ENCODE measurements at regions not wholly inside any gene's neighbourhood (a gene's known extent, or its start where the extent isn't known, plus 50 kb on each side); places are given as distances from the start of the nearest gene placed in this dataset.
"Not testable (repeated sequence)": the region's sequence is repeated elsewhere in the genome, so short reads cannot be mapped to it uniquely, and the experiment has no call there.

DNA sequence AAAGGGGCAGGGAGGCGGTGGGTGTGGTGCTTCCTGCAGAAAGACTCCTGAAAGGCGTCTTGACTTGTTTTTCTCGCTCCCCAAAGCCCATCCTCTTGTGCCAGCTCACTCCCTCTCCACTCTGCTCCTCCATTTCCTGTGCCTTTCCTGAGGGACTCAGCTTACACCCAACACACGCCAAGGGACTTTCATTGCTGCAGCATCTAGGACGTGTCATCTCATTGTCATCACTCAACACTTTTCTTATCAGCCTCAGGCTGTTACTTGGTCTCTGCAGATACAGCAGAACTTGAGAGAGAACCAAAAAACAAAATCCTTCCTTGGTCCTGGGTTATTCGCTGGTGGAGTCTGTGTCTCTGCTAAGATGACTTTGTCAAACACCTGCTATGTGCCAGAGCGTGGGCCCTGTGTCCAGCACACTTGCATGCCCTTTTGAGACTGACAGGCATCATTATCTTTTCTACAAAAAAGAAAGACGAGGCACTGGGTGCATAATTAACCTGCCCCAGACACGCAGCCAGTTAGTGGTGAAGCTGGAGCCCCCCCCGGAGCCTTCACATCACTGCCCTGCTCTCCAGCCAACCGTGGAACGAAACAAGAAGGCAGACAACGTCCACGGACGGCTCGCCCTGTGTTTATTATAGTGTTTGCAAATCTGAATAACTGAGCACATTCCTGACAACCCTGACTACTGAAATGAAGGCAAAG lies 261.7 kb upstream of the HDAC4 start:
- intact Hi-C loops (cut with micrococcal nuclease): no loop called here
- H3K4me3 Mint-ChIP-seq: no peak overlapping the region
- H3K9me3 Mint-ChIP-seq: no peaks in the 10 kb centered on the region
- H3K36me3 Mint-ChIP-seq (ENCODE audit: low read depth): no peaks in the 10 kb centered on the region
- H3K27me3 Mint-ChIP-seq: peaks cover 28% of the 10 kb centered on the region
- no peak overlapping the region for H3K27ac Mint-ChIP-seq
- H3K4me1 Mint-ChIP-seq (ENCODE audit: low read depth): peaks cover 34% of the 10 kb centered on the region

DNA sequence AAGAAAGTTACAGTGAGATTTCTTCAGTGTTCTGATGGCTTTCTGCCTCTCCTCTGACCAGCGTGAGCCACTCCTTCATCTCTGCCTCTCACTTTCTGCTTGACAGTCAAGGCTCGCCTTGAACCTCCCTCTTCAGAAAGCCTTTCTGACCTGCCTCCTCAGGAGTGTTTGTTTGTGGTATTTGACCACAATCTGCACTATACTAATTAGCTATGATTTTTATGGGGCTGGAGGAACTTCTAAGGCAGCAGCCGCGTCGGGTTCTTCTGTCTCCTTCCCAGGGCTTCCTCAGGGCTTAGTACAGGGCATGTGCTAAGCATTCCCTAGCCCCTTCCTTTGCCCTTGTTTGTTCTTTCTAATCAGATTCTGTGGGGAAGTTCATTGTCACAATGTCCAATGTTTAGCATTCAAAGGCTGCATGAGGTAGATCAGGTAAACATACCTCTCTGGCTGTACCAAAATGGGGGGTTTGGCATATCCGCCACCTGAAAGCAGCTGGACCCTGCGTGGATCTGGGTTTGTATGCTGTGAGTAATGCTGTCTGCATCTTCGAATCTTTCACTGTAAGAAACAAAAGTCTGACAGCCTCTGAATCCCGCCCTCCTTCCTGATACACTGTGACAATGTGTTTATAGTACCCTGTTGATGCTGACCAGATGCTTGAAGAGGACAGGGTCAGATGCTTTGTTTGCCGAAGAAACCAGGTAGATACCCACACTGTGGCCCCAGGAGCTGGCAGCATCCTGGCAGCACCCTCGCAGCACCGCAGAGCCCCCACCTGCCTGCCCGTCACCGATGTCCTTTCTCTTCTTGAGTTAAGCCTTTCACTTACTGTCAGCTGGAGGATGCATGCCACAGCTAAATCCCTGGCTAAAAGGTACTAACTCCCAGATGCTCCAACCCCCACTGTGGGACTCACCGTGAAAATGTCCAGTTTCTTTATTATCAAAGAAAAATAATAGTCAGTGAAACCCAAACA lies 260.8 kb upstream of the HDAC4 start:
- Mint-ChIP-seq H3K4me3 (no peak overlapping the region), H3K27ac (no peak overlapping the region), H3K36me3 (ENCODE audit: low read depth) (no peaks in the 10 kb centered on the region), H3K4me1 (ENCODE audit: low read depth) (peaks cover 36% of the 10 kb centered on the region), H3K9me3 (no peaks in the 10 kb centered on the region), H3K27me3 (peaks cover 24% of the 10 kb centered on the region)
- intact Hi-C loops (cut with micrococcal nuclease): no loop called here

DNA sequence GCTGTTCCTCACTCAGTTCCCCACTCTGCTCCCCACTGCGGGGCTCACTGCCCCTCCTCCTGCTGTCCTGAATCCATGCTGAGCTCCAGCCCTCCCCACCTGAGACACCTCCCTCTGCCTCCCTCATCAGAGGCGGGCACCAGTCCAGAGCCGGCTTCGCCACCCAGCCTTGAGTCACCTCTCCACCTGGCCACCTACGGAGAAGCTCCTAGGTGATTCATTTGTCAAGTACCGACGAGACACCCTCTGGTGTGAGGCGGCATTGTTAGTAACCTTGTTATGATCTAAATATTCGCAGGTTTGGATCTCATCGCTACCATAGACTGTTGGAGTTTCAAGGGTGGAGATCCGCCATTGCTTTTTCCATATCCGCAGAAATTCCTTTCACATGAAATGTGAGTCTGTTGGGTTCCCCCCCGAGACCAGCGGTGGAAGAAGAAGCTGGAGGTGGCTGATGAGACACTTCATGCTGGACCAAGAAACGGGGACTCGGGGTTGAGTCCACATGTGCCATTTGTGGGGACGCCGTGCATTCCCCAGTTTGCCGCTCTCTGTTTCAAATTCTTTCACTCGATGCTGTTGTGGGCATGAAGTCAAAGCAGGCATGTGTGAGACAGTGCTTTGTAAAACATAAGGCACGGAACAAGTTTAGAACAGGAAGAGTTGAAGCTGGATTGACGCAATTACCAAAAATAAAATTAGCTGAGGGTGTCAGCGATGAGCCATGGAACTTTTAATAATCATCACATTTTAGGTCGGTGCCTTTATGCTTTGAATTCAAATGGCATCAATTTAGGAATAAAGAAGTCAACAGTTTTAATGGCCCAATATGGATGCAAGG lies 259.8 kb upstream of the HDAC4 start:
- H3K4me3 Mint-ChIP-seq: no peak overlapping the region
- peaks cover 23% of the 10 kb centered on the region for H3K27me3 Mint-ChIP-seq
- intact Hi-C loops (cut with micrococcal nuclease): no loop called here
- H3K4me1 Mint-ChIP-seq (ENCODE audit: low read depth): peaks cover 43% of the 10 kb centered on the region
- no peak overlapping the region for H3K27ac Mint-ChIP-seq
- H3K9me3 Mint-ChIP-seq: no peaks in the 10 kb centered on the region
- no peaks in the 10 kb centered on the region for H3K36me3 Mint-ChIP-seq (ENCODE audit: low read depth)

DNA sequence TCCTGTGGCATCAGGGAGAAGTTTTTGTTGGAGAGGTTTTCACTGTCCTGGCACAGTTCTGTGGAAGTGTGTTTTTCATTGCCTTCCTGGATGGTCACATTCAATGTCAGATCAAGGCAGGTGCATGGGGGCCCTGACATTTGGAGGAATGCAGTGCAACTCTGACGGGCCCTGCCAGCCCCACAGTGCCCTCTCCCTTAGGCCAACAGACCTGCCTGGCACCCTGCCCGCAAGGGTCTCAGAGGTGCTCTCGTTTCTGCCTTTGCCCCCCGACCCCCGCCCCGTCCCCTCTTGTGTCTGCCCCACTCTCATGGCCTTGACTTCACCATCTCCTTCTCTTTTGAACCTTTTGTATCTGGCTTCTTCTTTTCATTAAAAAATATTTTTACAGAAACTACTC lies 257.2 kb upstream of the HDAC4 start:
- no peak overlapping the region for H3K27ac Mint-ChIP-seq
- peaks cover 43% of the 10 kb centered on the region for H3K4me1 Mint-ChIP-seq (ENCODE audit: low read depth)
- intact Hi-C loops (cut with micrococcal nuclease): no loop called here
- H3K36me3 Mint-ChIP-seq (ENCODE audit: low read depth): no peaks in the 10 kb centered on the region
- no peak overlapping the region for H3K4me3 Mint-ChIP-seq
- no peaks in the 10 kb centered on the region for H3K9me3 Mint-ChIP-seq
- peaks cover 22% of the 10 kb centered on the region for H3K27me3 Mint-ChIP-seq

DNA sequence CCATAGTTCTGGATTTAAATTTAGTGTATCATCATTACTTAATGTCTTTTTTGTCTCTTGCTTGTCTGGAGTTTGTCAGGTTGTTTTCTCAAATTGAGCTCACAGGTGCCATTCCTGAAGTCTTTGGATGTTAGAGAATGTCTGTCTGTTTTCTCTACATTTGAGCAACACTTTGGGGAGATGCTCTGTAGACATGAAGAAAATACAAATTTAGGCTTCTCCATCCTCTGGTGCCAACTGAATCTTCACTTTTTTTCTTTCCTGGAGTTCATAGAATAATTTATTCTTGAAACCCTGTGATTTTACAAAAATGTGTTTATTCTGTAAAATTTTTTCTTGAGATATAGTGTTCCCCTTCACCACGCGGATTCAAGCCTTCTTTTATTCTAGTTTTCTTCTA lies 256.4 kb upstream of the HDAC4 start:
- no peaks in the 10 kb centered on the region for H3K9me3 Mint-ChIP-seq
- intact Hi-C loops (cut with micrococcal nuclease): no loop called here
- peaks cover 15% of the 10 kb centered on the region for H3K27me3 Mint-ChIP-seq
- no peak overlapping the region for H3K27ac Mint-ChIP-seq
- peaks cover 43% of the 10 kb centered on the region for H3K4me1 Mint-ChIP-seq (ENCODE audit: low read depth)
- H3K36me3 Mint-ChIP-seq (ENCODE audit: low read depth): no peaks in the 10 kb centered on the region
- no peak overlapping the region for H3K4me3 Mint-ChIP-seq

DNA sequence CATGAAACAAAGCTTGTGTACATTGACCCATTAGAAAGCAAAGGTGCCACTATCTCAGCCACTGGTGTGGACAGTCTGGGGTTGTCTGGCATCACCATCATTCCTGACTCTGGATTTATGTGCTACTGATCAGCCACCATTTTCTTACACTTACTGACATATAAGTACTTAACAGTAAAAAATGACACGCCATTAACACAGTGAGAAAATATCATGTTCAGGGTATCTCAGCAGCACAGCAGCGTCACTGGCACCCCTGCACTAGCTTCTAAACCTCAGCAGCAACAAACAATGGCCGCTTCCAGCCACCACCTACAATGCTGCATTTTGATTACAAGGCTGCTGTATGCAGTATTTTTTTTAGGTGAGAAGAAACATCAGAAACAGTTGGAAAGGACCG lies 253.4 kb upstream of the HDAC4 start:
- no peaks in the 10 kb centered on the region for H3K36me3 Mint-ChIP-seq (ENCODE audit: low read depth)
- H3K27me3 Mint-ChIP-seq: peaks cover 21% of the 10 kb centered on the region
- H3K4me1 Mint-ChIP-seq (ENCODE audit: low read depth): peaks cover 16% of the 10 kb centered on the region
- H3K27ac Mint-ChIP-seq: no peak overlapping the region
- no peak overlapping the region for H3K4me3 Mint-ChIP-seq
- intact Hi-C loops (cut with micrococcal nuclease): no loop called here
- H3K9me3 Mint-ChIP-seq: peaks cover 4% of the 10 kb centered on the region

DNA sequence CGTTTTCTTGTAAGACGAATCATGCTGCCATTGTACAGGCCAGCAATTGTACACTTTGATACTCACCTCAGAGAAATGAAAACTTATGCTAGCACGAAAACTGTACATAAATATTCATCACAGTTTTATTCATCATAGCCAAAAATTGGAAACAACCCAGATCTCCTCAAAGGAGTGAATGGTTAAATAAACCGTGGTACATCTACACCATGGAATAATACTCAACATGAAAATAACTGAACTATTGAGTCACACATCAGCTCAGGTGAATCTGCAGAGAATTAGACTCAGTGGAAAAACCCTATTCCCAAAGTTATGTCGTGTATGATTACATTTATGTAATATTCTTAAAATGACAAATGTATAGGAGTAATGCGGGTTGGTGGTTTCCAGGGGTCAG lies 251.0 kb upstream of the HDAC4 start:
- H3K36me3 Mint-ChIP-seq (ENCODE audit: low read depth): no peaks in the 10 kb centered on the region
- H3K4me1 Mint-ChIP-seq (ENCODE audit: low read depth): peaks cover 13% of the 10 kb centered on the region
- H3K9me3 Mint-ChIP-seq: peaks cover 9% of the 10 kb centered on the region
- H3K27ac Mint-ChIP-seq: no peak overlapping the region
- peaks cover 24% of the 10 kb centered on the region for H3K27me3 Mint-ChIP-seq
- no peak overlapping the region for H3K4me3 Mint-ChIP-seq
- intact Hi-C loops (cut with micrococcal nuclease): no loop called here

DNA sequence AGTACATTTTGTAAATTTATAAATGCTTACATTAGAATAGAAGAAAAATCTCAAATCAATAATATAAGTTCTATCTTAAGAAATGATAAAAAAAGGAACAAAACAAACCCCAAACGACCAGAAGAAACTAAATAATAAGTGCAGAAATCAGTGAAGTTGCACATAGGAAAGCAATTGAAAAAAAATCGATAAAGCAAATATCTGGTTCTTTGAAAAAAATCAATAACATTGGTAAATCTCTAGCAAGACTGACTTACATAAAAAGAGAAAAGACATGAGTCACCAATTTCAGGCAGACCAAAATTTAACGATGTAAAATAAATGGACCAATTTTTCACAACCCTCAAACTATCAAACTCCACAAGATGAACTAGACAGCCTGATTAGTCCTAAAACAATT lies 249.9 kb upstream of the HDAC4 start:
- Mint-ChIP-seq H3K36me3 (ENCODE audit: low read depth) (no peaks in the 10 kb centered on the region), H3K27me3 (peaks cover 31% of the 10 kb centered on the region), H3K9me3 (peaks cover 9% of the 10 kb centered on the region), H3K27ac (no peak overlapping the region), H3K4me1 (ENCODE audit: low read depth) (peaks cover 4% of the 10 kb centered on the region), H3K4me3 (no peak overlapping the region)
- intact Hi-C loops (cut with micrococcal nuclease): no loop called here

DNA sequence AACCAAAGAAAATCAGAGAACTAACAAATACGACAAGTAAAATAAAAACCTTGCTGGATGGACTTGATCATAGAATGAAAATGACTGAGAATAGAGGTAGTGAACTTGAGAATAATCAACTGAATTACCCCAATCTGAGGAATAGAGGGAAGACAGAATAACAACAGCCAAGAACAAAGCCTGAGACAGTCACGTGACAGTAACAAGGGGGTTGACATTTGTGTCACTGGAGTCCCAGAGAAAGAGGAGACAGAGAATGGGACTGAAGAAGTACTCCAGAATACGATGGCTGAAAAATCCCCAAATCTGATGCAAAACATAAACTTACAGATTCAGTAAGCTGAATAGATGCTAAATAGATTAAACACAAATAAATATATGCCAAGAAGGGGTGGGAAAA lies 248.5 kb upstream of the HDAC4 start:
- Mint-ChIP-seq H3K4me3 (no peak overlapping the region), H3K4me1 (ENCODE audit: low read depth) (peaks cover 4% of the 10 kb centered on the region), H3K9me3 (peaks cover 9% of the 10 kb centered on the region), H3K36me3 (ENCODE audit: low read depth) (no peaks in the 10 kb centered on the region), H3K27me3 (peaks cover 31% of the 10 kb centered on the region), H3K27ac (no peak overlapping the region)
- intact Hi-C loops (cut with micrococcal nuclease): no loop called here

DNA sequence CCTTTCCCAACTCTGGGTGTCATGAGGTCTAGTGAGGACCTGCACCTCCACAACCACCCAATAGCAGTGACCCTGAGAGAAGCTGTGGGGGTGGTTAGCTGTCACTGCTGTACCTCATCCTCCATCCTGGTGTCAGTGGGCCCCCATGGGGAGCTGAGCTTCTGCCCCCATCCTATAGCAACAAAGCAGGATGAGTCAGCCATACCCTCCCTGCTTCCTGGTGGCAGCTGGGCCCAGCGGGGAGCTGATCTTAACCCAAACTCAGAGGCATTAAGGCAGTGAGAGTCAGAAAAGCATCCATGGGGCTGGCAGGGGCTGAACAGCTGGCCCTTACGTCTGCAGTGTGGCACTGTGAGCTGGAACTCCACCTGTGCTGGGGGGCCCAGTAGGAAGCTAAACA lies 247.8 kb upstream of the HDAC4 start:
- Mint-ChIP-seq H3K36me3 (ENCODE audit: low read depth) (no peaks in the 10 kb centered on the region), H3K27me3 (peaks cover 31% of the 10 kb centered on the region), H3K4me3 (no peak overlapping the region), H3K4me1 (ENCODE audit: low read depth) (peaks cover 4% of the 10 kb centered on the region), H3K27ac (no peak overlapping the region), H3K9me3 (peaks cover 9% of the 10 kb centered on the region)
- intact Hi-C loops (cut with micrococcal nuclease): no loop called here

DNA sequence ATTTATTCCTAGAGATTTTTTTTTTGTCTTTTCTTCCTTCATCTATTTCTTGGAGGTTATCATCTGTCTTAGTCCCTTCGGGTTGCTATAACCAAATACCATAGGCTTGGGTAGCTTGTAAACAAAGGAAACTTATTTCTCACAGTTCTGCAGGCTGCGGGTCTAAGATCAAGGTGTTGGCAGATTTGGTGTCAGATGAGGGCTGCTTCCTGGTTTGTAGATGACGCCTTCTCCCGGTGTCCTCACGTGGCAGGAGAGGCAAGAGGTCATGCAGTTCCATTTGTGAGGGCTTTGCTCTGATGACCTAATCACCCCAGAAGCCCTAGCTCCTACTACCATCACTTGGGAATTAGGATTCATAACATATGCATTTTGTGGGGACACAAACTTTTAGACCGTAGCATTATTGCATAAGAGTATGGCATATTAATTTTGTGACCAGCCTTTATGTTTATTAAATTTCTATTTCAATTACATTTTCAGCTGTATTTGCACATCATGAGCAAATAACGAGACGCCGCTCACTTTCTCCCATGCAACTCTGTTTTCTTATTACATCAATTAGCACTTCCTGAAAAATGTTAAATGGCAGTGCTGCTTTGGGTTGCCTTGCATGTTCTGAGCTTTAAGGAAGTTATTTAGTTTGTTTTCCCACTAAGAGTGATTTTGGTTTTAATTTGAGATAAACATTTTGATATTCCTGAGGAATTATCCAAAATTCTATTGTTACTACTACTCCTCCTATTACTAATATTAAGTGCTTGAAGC lies 246.4 kb upstream of the HDAC4 start:
- H3K4me3 Mint-ChIP-seq: no peak overlapping the region
- peaks cover 4% of the 10 kb centered on the region for H3K4me1 Mint-ChIP-seq (ENCODE audit: low read depth)
- H3K27me3 Mint-ChIP-seq: peaks cover 31% of the 10 kb centered on the region
- peaks cover 9% of the 10 kb centered on the region for H3K9me3 Mint-ChIP-seq
- intact Hi-C loops (cut with micrococcal nuclease): loop anchor here (2.0 kb wide), 1 partner anchor 70 kb away; no protein-coding TSS in a partner anchor
- no peaks in the 10 kb centered on the region for H3K36me3 Mint-ChIP-seq (ENCODE audit: low read depth)
- H3K27ac Mint-ChIP-seq: no peak overlapping the region

DNA sequence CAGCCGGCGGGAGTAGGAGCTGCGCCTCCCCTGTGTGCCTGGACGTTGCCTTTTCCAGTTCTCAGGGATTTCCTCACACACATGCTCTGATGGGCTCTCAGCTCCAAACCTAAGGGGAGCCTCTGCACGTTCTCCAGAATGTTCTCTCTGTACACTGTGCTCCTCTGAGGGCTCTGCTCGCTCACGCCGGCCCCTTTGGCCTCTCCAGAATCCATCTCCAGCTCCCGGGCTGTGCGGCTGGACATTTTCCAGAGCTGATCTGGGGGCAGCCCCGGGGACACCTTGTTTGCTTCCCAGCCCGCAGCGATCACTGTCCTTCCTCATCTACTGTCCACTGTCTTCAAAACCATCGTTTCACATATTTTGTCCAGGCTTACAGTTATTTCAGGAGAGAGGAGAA lies 245.4 kb upstream of the HDAC4 start:
- Mint-ChIP-seq H3K27ac (no peak overlapping the region), H3K27me3 (peaks cover 31% of the 10 kb centered on the region), H3K9me3 (peaks cover 9% of the 10 kb centered on the region), H3K36me3 (ENCODE audit: low read depth) (no peaks in the 10 kb centered on the region), H3K4me1 (ENCODE audit: low read depth) (peaks cover 4% of the 10 kb centered on the region), H3K4me3 (no peak overlapping the region)
- intact Hi-C loops (cut with micrococcal nuclease): loop anchor here (2.0 kb wide), 1 partner anchor 71 kb away; no protein-coding TSS in a partner anchor

DNA sequence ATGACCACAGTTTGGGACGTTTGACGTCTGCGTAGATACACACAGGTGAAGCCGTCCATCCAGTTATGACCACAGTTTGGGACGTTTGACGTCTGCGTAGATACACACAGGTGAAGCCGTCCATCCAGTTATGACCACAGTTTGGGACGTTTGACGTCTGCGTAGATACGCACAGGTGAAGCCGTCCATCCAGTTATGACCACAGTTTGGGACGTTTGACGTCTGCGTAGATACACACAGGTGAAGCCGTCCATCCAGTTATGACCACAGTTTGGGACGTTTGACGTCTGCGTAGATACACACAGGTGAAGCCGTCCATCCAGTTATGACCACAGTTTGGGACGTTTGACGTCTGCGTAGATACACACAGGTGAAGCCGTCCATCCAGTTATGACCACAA lies 243.8 kb upstream of the HDAC4 start:
- H3K36me3 Mint-ChIP-seq (ENCODE audit: low read depth); H3K4me1 Mint-ChIP-seq (ENCODE audit: low read depth); H3K27ac Mint-ChIP-seq; H3K4me3 Mint-ChIP-seq; intact Hi-C loops (cut with micrococcal nuclease); H3K9me3 Mint-ChIP-seq: not testable (repeated sequence)
- peaks cover 19% of the 10 kb centered on the region for H3K27me3 Mint-ChIP-seq

All from dendritic cell treated with granulocyte-macrophage colony-stimulating factor and Interleukin-4, amounts not matched to agents 40 ng/mL and 50 ng/mL, for 4 days (primary cell).